GM10266 (cell line): ENCODE measurements at regions not wholly inside any gene's neighbourhood (a gene's known extent, or its start where the extent isn't known, plus 50 kb on each side); places are given as distances from the start of the nearest gene placed in this dataset.
"Not testable (repeated sequence)": the region's sequence is repeated elsewhere in the genome, so short reads cannot be mapped to it uniquely, and the experiment has no call there.

Source experiments
- DNase-seq: peaks from one replicate; pipeline ENCODE4 v3.0.0; 2012; ENCODE audit errors: extremely low spot score
- CTCF ChIP-seq: IDR thresholded peaks from 2 replicates; pipeline ENCODE4 v1.5.1; 2012; ENCODE audit warnings: mild to moderate bottlenecking, low read depth; ENCODE audit not compliant: control insufficient read depth, insufficient read depth; ENCODE audit errors: missing control alignments

- no peak for TF ChIP-seq CTCF
- DNase-seq: no peak
Measured at GRCh38 chr17:21573961-21574610, 118.2 kb upstream of the KCNJ18 start.

GRCh38 chr17:21574611-21575255 is 117.6 kb upstream of the KCNJ18 start:
- not testable (repeated sequence) for DNase-seq

GRCh38 chr17:21578783-21579182 is 113.5 kb upstream of the KCNJ18 start:
- not testable (repeated sequence) for DNase-seq

GRCh38 chr17:21592774-21593173 is 99.5 kb upstream of the KCNJ18 start:
- no peak for TF ChIP-seq CTCF
- DNase-seq: no peak

GRCh38 chr17:21593452-21594105 is 98.7 kb upstream of the KCNJ18 start:
- not testable (repeated sequence) for DNase-seq

GRCh38 chr17:21595086-21595485 is 97.2 kb upstream of the KCNJ18 start:
- DNase-seq: no peak
- TF ChIP-seq CTCF: no peak

GRCh38 chr17:21602176-21602575 is 90.1 kb upstream of the KCNJ18 start:
- no peak for DNase-seq
- TF ChIP-seq CTCF: no peak

GRCh38 chr17:21603292-21603691 is 89.0 kb upstream of the KCNJ18 start:
- DNase-seq: not testable (repeated sequence)

- not testable (repeated sequence) for DNase-seq
Measured at GRCh38 chr17:21611443-21611842, 80.9 kb upstream of the KCNJ18 start.

- DNase-seq: not testable (repeated sequence)
Measured at GRCh38 chr17:21612123-21613070, 79.9 kb upstream of the KCNJ18 start.
